Muscle of leg (tissue), 3 donors: ENCODE measurements at regions not wholly inside any gene's neighbourhood (a gene's known extent, or its start where the extent isn't known, plus 50 kb on each side); places are given as distances from the start of the nearest gene placed in this dataset.

Source experiments
- DNase-seq: peaks from one replicate; pipeline ENCODE4 v3.0.0; 2013
- H3K27ac ChIP-seq: one replicate; pipeline ENCODE4 v1.5.1; 2013; ENCODE audit warnings: mild to moderate bottlenecking, low read length, control low read depth
- H3K27me3 ChIP-seq: one replicate; pipeline ENCODE4 v1.6.1; 2013; ENCODE audit warnings: low read length; ENCODE audit not compliant: control insufficient read depth, insufficient read depth
- H3K36me3 ChIP-seq: one replicate; pipeline ENCODE4 v1.6.1; 2013; ENCODE audit warnings: low read length; ENCODE audit not compliant: control insufficient read depth, insufficient read depth
- H3K4me1 ChIP-seq: one replicate; pipeline ENCODE4 v1.6.1; 2013; ENCODE audit warnings: low read length; ENCODE audit not compliant: control insufficient read depth, insufficient read depth
- H3K4me3 ChIP-seq: one replicate; pipeline ENCODE4 v1.5.1; 2013; ENCODE audit warnings: low read length, control low read depth
- H3K9me3 ChIP-seq: replicated peaks from 2 replicates; pipeline ENCODE4 v1.6.1; 2013; ENCODE audit warnings: low read depth, low read length; ENCODE audit not compliant: control insufficient read depth
- WGBS: methylation state at CpG from one replicate; pipeline ENCODE4 v1.1.5; 2013; ENCODE audit warnings: missing lambda C conversion rate; ENCODE audit not compliant: insufficient coverage; 5-methylcytosine and 5-hydroxymethylcytosine counted together

GRCh38 chr16:62562121-62562520, 525.9 kb upstream of the CDH8 start:
- DNase-seq = no peak
- Histone ChIP-seq H3K36me3 (no peaks in the 10 kb centered on the region), H3K9me3 (peaks cover 8% of the 10 kb centered on the region), H3K4me1 (no peaks in the 10 kb centered on the region), H3K4me3 (no peak overlapping the region), H3K27me3 (no peaks in the 10 kb centered on the region), H3K27ac (no peak overlapping the region)

- H3K9me3 ChIP-seq = no peaks in the 10 kb centered on the region
- WGBS = 63% methylated on average over 1 of the region's 4 CpGs
- no peak for DNase-seq
- no peaks in the 10 kb centered on the region for H3K4me1 ChIP-seq
- no peaks in the 10 kb centered on the region for H3K27me3 ChIP-seq
- no peak overlapping the region for H3K27ac ChIP-seq
- H3K36me3 ChIP-seq = no peaks in the 10 kb centered on the region
- no peak overlapping the region for H3K4me3 ChIP-seq
These were observed 513.6 kb upstream of the CDH8 start for GRCh38 chr16:62549875-62550274.

GRCh38 chr16:62548095-62548494, 511.9 kb upstream of the CDH8 start:
- Histone ChIP-seq H3K4me1 (no peaks in the 10 kb centered on the region), H3K9me3 (no peaks in the 10 kb centered on the region), H3K4me3 (no peak overlapping the region), H3K36me3 (no peaks in the 10 kb centered on the region), H3K27ac (no peak overlapping the region), H3K27me3 (no peaks in the 10 kb centered on the region)
- no peak for DNase-seq
- WGBS = no CpG with 5 or more reads among the region's 1 CpG

- DNase-seq = no peak
- H3K36me3 ChIP-seq = no peaks in the 10 kb centered on the region
- WGBS = 80% methylated on average over 1 of the region's 1 CpG
- H3K4me1 ChIP-seq = no peaks in the 10 kb centered on the region
- no peak overlapping the region for H3K4me3 ChIP-seq
- H3K27me3 ChIP-seq = no peaks in the 10 kb centered on the region
- H3K27ac ChIP-seq = no peak overlapping the region
- no peaks in the 10 kb centered on the region for H3K9me3 ChIP-seq
These were observed 510.5 kb upstream of the CDH8 start for GRCh38 chr16:62546701-62547100.

- Histone ChIP-seq H3K4me1 (no peaks in the 10 kb centered on the region), H3K9me3 (no peaks in the 10 kb centered on the region), H3K27ac (no peak overlapping the region), H3K27me3 (no peaks in the 10 kb centered on the region), H3K4me3 (no peak overlapping the region), H3K36me3 (no peaks in the 10 kb centered on the region)
- DNase-seq = no peak
These were observed 508.8 kb upstream of the CDH8 start for GRCh38 chr16:62545039-62545438.

- H3K27ac ChIP-seq = no peak overlapping the region
- H3K36me3 ChIP-seq = no peaks in the 10 kb centered on the region
- no peaks in the 10 kb centered on the region for H3K27me3 ChIP-seq
- no peaks in the 10 kb centered on the region for H3K4me1 ChIP-seq
- 100% methylated on average over 1 of the region's 1 CpG for WGBS
- no peaks in the 10 kb centered on the region for H3K9me3 ChIP-seq
- no peak for DNase-seq
- H3K4me3 ChIP-seq = no peak overlapping the region
These were observed 507.3 kb upstream of the CDH8 start for GRCh38 chr16:62543516-62543915.

- Histone ChIP-seq H3K9me3 (no peaks in the 10 kb centered on the region), H3K4me3 (no peak overlapping the region), H3K27ac (no peak overlapping the region), H3K27me3 (no peaks in the 10 kb centered on the region), H3K36me3 (no peaks in the 10 kb centered on the region), H3K4me1 (no peaks in the 10 kb centered on the region)
- WGBS = no CpG with 5 or more reads among the region's 1 CpG
- DNase-seq = no peak
These were observed 503.4 kb upstream of the CDH8 start for GRCh38 chr16:62539657-62540056.

- WGBS = no CpG with 5 or more reads among the region's 3 CpGs
- no peaks in the 10 kb centered on the region for H3K9me3 ChIP-seq
- no peaks in the 10 kb centered on the region for H3K27me3 ChIP-seq
These were observed 494.2 kb upstream of the CDH8 start for GRCh38 chr16:62530426-62530825.

GRCh38 chr16:62516001-62516400, 479.8 kb upstream of the CDH8 start:
- Histone ChIP-seq H3K9me3 (no peaks in the 10 kb centered on the region), H3K36me3 (no peaks in the 10 kb centered on the region), H3K27me3 (no peaks in the 10 kb centered on the region), H3K4me3 (no peak overlapping the region), H3K4me1 (no peaks in the 10 kb centered on the region), H3K27ac (no peak overlapping the region)
- WGBS = no CpG with 5 or more reads among the region's 1 CpG
- DNase-seq = no peak

More at GRCh38 chr16:62530426-62530825, 494.2 kb upstream of the CDH8 start:
- Histone ChIP-seq H3K27ac (no peak overlapping the region), H3K36me3 (no peaks in the 10 kb centered on the region), H3K4me1 (no peaks in the 10 kb centered on the region), H3K4me3 (no peak overlapping the region)
- no peak for DNase-seq

GRCh38 chr16:62503073-62503472, 466.8 kb upstream of the CDH8 start:
- 100% methylated on average over 1 of the region's 3 CpGs for WGBS
- Histone ChIP-seq H3K27ac (no peak overlapping the region), H3K4me3 (no peak overlapping the region), H3K9me3 (peaks cover 2% of the 10 kb centered on the region), H3K36me3 (no peaks in the 10 kb centered on the region), H3K27me3 (no peaks in the 10 kb centered on the region), H3K4me1 (no peaks in the 10 kb centered on the region)
- no peak for DNase-seq

- H3K4me3 ChIP-seq = no peak overlapping the region
- no peaks in the 10 kb centered on the region for H3K36me3 ChIP-seq
- H3K4me1 ChIP-seq = peaks cover 2% of the 10 kb centered on the region
- WGBS = 81% methylated on average over 5 of the region's 7 CpGs
- H3K27ac ChIP-seq = no peak overlapping the region
- DNase-seq = no peak
- peaks cover 2% of the 10 kb centered on the region for H3K9me3 ChIP-seq
- H3K27me3 ChIP-seq = no peaks in the 10 kb centered on the region
These were observed 442.7 kb upstream of the CDH8 start for GRCh38 chr16:62478903-62479458.
